Kasumi-1 (cell line): ENCODE measurements at regions not wholly inside any gene's neighbourhood (a gene's known extent, or its start where the extent isn't known, plus 50 kb on each side); places are given as distances from the start of the nearest gene placed in this dataset.

ENCODE experiments used
- DNase-seq, 2 experiments: peaks; one replicate each; lab custom pipeline; 2025; lab: John Stamatoyannopoulos, UW

- no peak for DNase-seq
Measured at GRCh38 chr13:65026505-65026904, 2203.6 kb downstream of the PCDH9 start.

- no peak for DNase-seq
Measured at GRCh38 chr13:65011378-65011777, 2218.8 kb downstream of the PCDH9 start.

- peak in 1 of 2 experiments; percentile 2 for DNase-seq
Measured at GRCh38 chr13:64997438-64997837, 2232.7 kb downstream of the PCDH9 start.

GRCh38 chr13:64993514-64994164 lies 2236.5 kb downstream of the PCDH9 start:
- peak; percentile 8 for DNase-seq

GRCh38 chr13:64992314-64992713 lies 2237.8 kb downstream of the PCDH9 start:
- no peak for DNase-seq

- no peak for DNase-seq
Measured at GRCh38 chr13:64985075-64985474, 2245.1 kb downstream of the PCDH9 start.

- no peak for DNase-seq
Measured at GRCh38 chr13:64962404-64962803, 2267.7 kb downstream of the PCDH9 start.

- no peak for DNase-seq
Measured at GRCh38 chr13:64959276-64959675, 2270.9 kb downstream of the PCDH9 start.

GRCh38 chr13:64958106-64958505 lies 2272.0 kb downstream of the PCDH9 start:
- no peak for DNase-seq

GRCh38 chr13:64938660-64939059 lies 2291.5 kb downstream of the PCDH9 start:
- DNase-seq = no peak

GRCh38 chr13:64937302-64937701 lies 2292.8 kb downstream of the PCDH9 start:
- DNase-seq = no peak

- no peak for DNase-seq
Measured at GRCh38 chr13:64936879-64937278, 2293.3 kb downstream of the PCDH9 start.

- no peak for DNase-seq
Measured at GRCh38 chr13:64935441-64935840, 2294.7 kb downstream of the PCDH9 start.

- DNase-seq = no peak
Measured at GRCh38 chr13:64934569-64935362, 2295.4 kb downstream of the PCDH9 start.

GRCh38 chr13:64930636-64931035 lies 2299.5 kb downstream of the PCDH9 start:
- no peak for DNase-seq

GRCh38 chr13:64928696-64929499 lies 2301.2 kb downstream of the PCDH9 start:
- DNase-seq = no peak

- DNase-seq = no peak
Measured at GRCh38 chr13:64925727-64926126, 2304.4 kb downstream of the PCDH9 start.

- DNase-seq = peak in 1 of 2 experiments; percentile 3
Measured at GRCh38 chr13:64925284-64925683, 2304.9 kb downstream of the PCDH9 start.

- no peak for DNase-seq
Measured at GRCh38 chr13:64924401-64924800, 2305.7 kb downstream of the PCDH9 start.

- DNase-seq = no peak
Measured at GRCh38 chr13:64917566-64917965, 2312.6 kb downstream of the PCDH9 start.

- DNase-seq = peak; percentile 2 to 15
Measured at GRCh38 chr13:64912141-64912540, 2318.0 kb downstream of the PCDH9 start.

- no peak for DNase-seq
Measured at GRCh38 chr13:64910096-64910495, 2320.0 kb downstream of the PCDH9 start.

- no peak for DNase-seq
Measured at GRCh38 chr13:64909184-64909583, 2321.0 kb downstream of the PCDH9 start.
